Spleen (tissue), 7 donors: ENCODE measurements at regions not wholly inside any gene's neighbourhood (a gene's known extent, or its start where the extent isn't known, plus 50 kb on each side); places are given as distances from the start of the nearest gene placed in this dataset.

Experiments
- POLR2A ChIP-seq, 3 donors: fragments of 450-650 bp; IDR thresholded peaks; one replicate each; pipeline ENCODE4 v1.5.1; 2017; ENCODE audit warnings: antibody characterized with exemption in 3 of 3, mild to moderate bottlenecking in 1 of 3
- POLR2AphosphoS5 ChIP-seq, 3 donors: sonication (generic); formaldehyde crosslinking; IDR thresholded peaks; one replicate each; pipeline ENCODE4 v1.5.1; 2017; ENCODE audit warnings: antibody characterized with exemption in 3 of 3
- TF ChIP-seq, protein P1 (sequence below), 11 experiments: fragments of 200-600 bp in 7 of 11; fragments of 450-650 bp in 4 of 11; sonication (generic) in 4 of 11; IDR thresholded peaks in 8 of 11; conservative IDR thresholded peaks in 3 of 11; 1 replicate in 7 of 11; 2 replicates in 4 of 11; pipeline versions ENCODE4 v1.4.0 to v1.8.0; 2016 to 2021; ENCODE audit warnings: antibody characterized with exemption in 11 of 11, inconsistent platforms in 4 of 11, mild to moderate bottlenecking in 1 of 11
- donor health status: DM: no; HTN: no; CAD: no; lungs with moderate emphysema.
- donor health status: DM: no; HTN: no; CAD: no.
- donor health status: DM: no; HTN: no; CAD: no.

DNA sequence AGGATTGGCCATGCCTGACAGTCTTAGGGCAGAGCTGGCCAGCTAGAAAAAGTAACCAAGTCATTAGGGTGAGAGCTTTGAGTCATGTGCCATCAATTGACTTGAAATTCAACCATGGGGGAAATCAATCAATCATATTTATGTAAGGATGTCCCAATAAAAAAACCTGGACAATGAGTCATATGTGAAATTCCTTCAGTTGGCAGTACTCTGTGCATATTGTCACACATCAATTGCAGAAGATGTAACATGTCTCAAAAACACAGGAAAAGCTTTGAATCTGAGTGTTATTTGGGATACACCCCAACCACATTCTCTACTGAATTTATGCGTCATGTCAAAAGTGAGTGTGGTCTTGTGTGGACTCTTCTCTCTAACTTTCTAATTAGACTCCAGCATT is 1004.1 kb upstream of the NRXN1 start:
- TF ChIP-seq, protein P1, sequence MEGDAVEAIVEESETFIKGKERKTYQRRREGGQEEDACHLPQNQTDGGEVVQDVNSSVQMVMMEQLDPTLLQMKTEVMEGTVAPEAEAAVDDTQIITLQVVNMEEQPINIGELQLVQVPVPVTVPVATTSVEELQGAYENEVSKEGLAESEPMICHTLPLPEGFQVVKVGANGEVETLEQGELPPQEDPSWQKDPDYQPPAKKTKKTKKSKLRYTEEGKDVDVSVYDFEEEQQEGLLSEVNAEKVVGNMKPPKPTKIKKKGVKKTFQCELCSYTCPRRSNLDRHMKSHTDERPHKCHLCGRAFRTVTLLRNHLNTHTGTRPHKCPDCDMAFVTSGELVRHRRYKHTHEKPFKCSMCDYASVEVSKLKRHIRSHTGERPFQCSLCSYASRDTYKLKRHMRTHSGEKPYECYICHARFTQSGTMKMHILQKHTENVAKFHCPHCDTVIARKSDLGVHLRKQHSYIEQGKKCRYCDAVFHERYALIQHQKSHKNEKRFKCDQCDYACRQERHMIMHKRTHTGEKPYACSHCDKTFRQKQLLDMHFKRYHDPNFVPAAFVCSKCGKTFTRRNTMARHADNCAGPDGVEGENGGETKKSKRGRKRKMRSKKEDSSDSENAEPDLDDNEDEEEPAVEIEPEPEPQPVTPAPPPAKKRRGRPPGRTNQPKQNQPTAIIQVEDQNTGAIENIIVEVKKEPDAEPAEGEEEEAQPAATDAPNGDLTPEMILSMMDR (IDR thresholded peaks at IDR 0.05 in 8 of 11, conservative IDR thresholded peaks at IDR 0.05 in 3 of 11) = no peak
- no peak for TF ChIP-seq POLR2AphosphoS5 (IDR thresholded peaks at IDR 0.05)
- TF ChIP-seq POLR2A (IDR thresholded peaks at IDR 0.05) = no peak
